ENCODE measurements at regions not wholly inside any gene's neighbourhood (a gene's known extent, or its start where the extent isn't known, plus 50 kb on each side); places are given as distances from the start of the nearest gene placed in this dataset.

GRCh38 chr1:172905452-172905851 is 145.3 kb downstream of the TNFSF18 start:
- TF ChIP-seq CTCF (IDR thresholded peaks at IDR 0.05) (no peak), POLR2A (IDR thresholded peaks at IDR 0.05) (no peak)
